GM12892 (cell line): ENCODE measurements at regions not wholly inside any gene's neighbourhood (a gene's known extent, or its start where the extent isn't known, plus 50 kb on each side); places are given as distances from the start of the nearest gene placed in this dataset.

Source experiments
- POLR2A ChIP-seq: IDR thresholded peaks from 2 replicates; pipeline ENCODE4 v1.6.1; 2011; ENCODE audit warnings: low read depth, low read length, control low read depth
- POLR2AphosphoS5 ChIP-seq: IDR thresholded peaks from 2 replicates; pipeline ENCODE4 v1.6.1; 2011; ENCODE audit warnings: low read depth, low read length, control low read depth

DNA sequence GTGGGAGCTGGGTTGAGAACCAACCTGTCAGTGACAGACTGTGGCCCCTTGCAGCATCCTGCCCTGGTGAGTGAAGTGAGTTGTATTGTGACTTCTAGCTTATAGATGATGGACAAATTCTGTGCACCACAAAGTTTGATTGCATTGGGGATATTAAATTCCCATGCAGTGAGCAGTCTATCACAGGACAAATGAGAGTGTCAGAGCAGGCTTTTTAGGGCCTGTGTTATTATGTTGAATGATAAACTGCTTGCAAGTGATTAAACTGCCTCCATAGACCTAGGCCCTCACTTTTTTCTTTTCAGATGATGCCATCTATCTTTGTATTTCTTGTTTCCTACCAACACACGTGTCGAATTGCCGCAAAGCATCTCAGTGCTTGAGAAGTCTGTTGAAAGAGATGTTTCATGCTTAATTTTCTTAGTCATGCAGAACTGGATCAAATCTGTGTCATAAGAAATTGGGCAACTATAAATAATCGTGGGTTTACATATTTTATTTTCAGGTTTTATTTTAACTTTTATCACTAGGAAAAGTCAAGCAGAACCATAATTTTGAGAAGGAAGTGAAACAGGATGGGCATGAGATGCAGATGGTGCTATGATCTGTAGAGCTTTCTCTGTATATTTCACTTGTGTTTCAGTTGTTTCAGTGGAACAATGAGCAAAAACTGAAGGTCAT is 199.2 kb downstream of the S1PR1 start:
- TF ChIP-seq POLR2AphosphoS5 (no peak), POLR2A (no peak)
